KMS-11 (cell line): ENCODE measurements at regions not wholly inside any gene's neighbourhood (a gene's known extent, or its start where the extent isn't known, plus 50 kb on each side); places are given as distances from the start of the nearest gene placed in this dataset.
"Not testable (repeated sequence)": the region's sequence is repeated elsewhere in the genome, so short reads cannot be mapped to it uniquely, and the experiment has no call there.

Experiments
- H2AFZ ChIP-seq: fragments of 200-600 bp; sonication (generic); 2 replicates; pipeline ENCODE4 v1.6.1; 2016; ENCODE audit warnings: antibody characterized with exemption, mixed run types, low read depth
- H3K27ac ChIP-seq: fragments of 200-600 bp; sonication (generic); 2 replicates; pipeline ENCODE4 v1.6.1; 2016; ENCODE audit warnings: mild to moderate bottlenecking, mixed run types
- H3K27me3 ChIP-seq: fragments of 200-600 bp; sonication (generic); 2 replicates; pipeline ENCODE4 v1.6.1; 2017; ENCODE audit warnings: mild to moderate bottlenecking, low read depth, mixed run types, moderate library complexity; ENCODE audit not compliant: insufficient read depth
- H3K36me3 ChIP-seq: fragments of 200-600 bp; sonication (generic); 2 replicates; pipeline ENCODE4 v1.6.1; 2017; ENCODE audit warnings: mild to moderate bottlenecking, mixed run types; ENCODE audit not compliant: insufficient read depth
- H3K4me1 ChIP-seq: fragments of 200-600 bp; sonication (generic); 2 replicates; pipeline ENCODE4 v1.6.1; 2016; ENCODE audit warnings: mild to moderate bottlenecking, low read depth, mixed run types; ENCODE audit not compliant: poor library complexity, severe bottlenecking
- H3K4me2 ChIP-seq: fragments of 200-600 bp; sonication (generic); 2 replicates; pipeline ENCODE4 v1.7.0; 2016; ENCODE audit warnings: mild to moderate bottlenecking, mixed run types
- H3K4me3 ChIP-seq: fragments of 200-600 bp; sonication (generic); IDR thresholded peaks from 2 replicates; pipeline ENCODE4 v1.6.1; 2017; ENCODE audit warnings: low read depth, low read length, mixed read lengths; ENCODE audit not compliant: insufficient read depth
- H3K79me2 ChIP-seq: fragments of 200-600 bp; sonication (generic); 2 replicates; pipeline ENCODE4 v1.6.1; 2016; ENCODE audit warnings: low read depth, mixed run types; ENCODE audit not compliant: insufficient read depth
- H3K9ac ChIP-seq: fragments of 200-600 bp; sonication (generic); 2 replicates; pipeline ENCODE4 v1.6.1; 2016; ENCODE audit warnings: mild to moderate bottlenecking, mixed run types
- H4K20me1 ChIP-seq: fragments of 200-600 bp; sonication (generic); 2 replicates; pipeline ENCODE4 v1.6.1; 2016; ENCODE audit warnings: mild to moderate bottlenecking, mixed run types; ENCODE audit not compliant: insufficient read depth
- TF ChIP-seq, protein P1 (sequence below): fragments of 200-600 bp; sonication (generic); conservative IDR thresholded peaks from 2 replicates; pipeline ENCODE4 v1.6.1; 2017; ENCODE audit warnings: low read depth, mild to moderate bottlenecking, antibody characterized with exemption, low read length, moderate library complexity, mixed read lengths

DNA sequence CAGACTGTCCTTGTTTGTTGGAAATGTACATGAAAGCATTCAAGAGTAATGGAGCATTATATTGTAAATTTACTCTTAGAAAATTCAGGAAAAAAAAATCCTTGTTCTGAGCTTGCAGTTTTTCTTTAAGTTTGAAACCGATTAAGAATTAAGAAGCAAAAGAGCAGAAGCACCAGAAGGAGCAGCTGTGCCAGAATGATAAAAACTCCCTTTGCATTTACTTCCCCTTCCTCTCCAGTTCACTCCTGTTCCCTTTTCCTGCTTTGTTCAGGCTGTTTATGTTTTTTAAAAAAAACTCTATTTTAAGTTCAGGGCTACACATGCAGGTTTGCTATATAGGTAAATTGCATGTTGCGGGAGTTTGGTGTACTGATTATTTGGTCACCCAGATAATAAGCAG lies 90.3 kb downstream of the ATOH1 start:
- no peak overlapping the region for H3K9ac ChIP-seq
- no peaks in the 10 kb centered on the region for H3K27me3 ChIP-seq
- no peak overlapping the region for H3K27ac ChIP-seq
- no peaks in the 10 kb centered on the region for H4K20me1 ChIP-seq
- no peak overlapping the region for H3K4me3 ChIP-seq
- H2AFZ ChIP-seq = no peak overlapping the region
- H3K4me1 ChIP-seq = no peaks in the 10 kb centered on the region
- no peak overlapping the region for H3K4me2 ChIP-seq
- TF ChIP-seq, protein P1, sequence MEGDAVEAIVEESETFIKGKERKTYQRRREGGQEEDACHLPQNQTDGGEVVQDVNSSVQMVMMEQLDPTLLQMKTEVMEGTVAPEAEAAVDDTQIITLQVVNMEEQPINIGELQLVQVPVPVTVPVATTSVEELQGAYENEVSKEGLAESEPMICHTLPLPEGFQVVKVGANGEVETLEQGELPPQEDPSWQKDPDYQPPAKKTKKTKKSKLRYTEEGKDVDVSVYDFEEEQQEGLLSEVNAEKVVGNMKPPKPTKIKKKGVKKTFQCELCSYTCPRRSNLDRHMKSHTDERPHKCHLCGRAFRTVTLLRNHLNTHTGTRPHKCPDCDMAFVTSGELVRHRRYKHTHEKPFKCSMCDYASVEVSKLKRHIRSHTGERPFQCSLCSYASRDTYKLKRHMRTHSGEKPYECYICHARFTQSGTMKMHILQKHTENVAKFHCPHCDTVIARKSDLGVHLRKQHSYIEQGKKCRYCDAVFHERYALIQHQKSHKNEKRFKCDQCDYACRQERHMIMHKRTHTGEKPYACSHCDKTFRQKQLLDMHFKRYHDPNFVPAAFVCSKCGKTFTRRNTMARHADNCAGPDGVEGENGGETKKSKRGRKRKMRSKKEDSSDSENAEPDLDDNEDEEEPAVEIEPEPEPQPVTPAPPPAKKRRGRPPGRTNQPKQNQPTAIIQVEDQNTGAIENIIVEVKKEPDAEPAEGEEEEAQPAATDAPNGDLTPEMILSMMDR = no peak
- no peaks in the 10 kb centered on the region for H3K36me3 ChIP-seq
- no peaks in the 10 kb centered on the region for H3K79me2 ChIP-seq

DNA sequence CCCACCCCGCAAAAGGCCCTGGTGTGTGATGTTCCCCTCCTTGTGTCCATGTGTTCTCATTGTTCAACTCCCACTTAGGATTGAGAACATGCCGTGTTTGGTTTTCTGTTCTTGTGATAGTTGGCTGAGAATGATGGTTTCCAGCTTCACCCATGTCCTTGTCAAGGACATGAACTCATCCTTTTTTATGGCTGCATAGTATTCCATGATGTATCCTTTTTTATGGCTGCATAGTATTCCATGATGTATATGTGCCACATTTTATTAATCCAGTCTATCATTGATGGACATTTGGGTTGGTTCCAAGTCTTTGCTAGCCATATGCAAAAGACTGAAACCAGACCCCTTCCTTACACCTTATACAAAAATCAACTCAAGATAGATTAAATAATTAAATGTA lies 95.0 kb downstream of the ATOH1 start:
- H3K4me1 ChIP-seq, H3K27me3 ChIP-seq, H3K27ac ChIP-seq, H4K20me1 ChIP-seq, H3K9ac ChIP-seq, H3K4me3 ChIP-seq, H3K4me2 ChIP-seq, H3K79me2 ChIP-seq, H2AFZ ChIP-seq, H3K36me3 ChIP-seq: not testable (repeated sequence)

DNA sequence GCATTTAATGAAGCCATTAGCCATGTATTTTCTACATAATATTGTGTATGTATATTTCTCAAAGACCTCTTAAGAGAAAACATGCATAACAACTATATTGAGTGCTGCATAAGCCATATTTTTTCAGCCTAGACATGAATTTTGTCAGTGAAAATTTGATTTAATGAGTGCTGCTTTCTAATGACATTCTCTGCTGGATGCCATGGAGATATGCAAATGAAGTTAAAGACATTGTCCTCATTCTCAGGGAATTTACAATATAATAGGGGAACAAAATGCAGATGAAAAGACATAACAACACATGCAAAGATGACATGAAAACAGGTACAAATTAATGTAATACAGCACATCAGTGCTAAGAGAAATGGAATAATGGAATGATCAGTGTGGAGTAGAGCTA lies 118.7 kb downstream of the ATOH1 start:
- no peaks in the 10 kb centered on the region for H3K36me3 ChIP-seq
- H3K4me2 ChIP-seq = no peak overlapping the region
- TF ChIP-seq, protein P1 = no peak
- no peak overlapping the region for H3K9ac ChIP-seq
- H2AFZ ChIP-seq = no peak overlapping the region
- H3K4me3 ChIP-seq = no peak overlapping the region
- H3K4me1 ChIP-seq = no peaks in the 10 kb centered on the region
- H3K27ac ChIP-seq = no peak overlapping the region
- no peaks in the 10 kb centered on the region for H3K27me3 ChIP-seq
- H4K20me1 ChIP-seq = no peaks in the 10 kb centered on the region
- H3K79me2 ChIP-seq = no peaks in the 10 kb centered on the region

DNA sequence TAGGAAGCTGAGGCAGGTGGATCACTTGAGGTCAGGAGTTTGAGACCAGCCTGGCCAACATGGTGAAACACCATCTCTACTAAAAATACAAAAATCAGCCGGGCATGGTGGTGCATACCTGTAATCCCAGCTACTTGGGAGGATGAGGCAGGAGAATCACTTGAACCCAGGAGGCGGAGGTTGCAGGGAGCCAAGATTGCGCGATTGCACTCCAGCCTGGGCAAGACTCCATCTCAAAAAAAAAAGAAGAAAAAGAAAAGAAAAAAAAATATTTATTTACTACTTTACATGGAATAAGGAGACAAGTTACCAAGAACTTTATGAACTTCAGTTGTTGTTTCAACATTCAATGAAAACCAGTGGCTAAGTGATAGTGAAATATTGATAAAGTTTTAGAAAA lies 121.7 kb downstream of the ATOH1 start:
- not testable (repeated sequence) for H3K4me2 ChIP-seq, H3K9ac ChIP-seq, H3K27ac ChIP-seq, H3K79me2 ChIP-seq, H3K4me1 ChIP-seq, H3K4me3 ChIP-seq, H4K20me1 ChIP-seq, H3K27me3 ChIP-seq, H3K36me3 ChIP-seq, H2AFZ ChIP-seq

DNA sequence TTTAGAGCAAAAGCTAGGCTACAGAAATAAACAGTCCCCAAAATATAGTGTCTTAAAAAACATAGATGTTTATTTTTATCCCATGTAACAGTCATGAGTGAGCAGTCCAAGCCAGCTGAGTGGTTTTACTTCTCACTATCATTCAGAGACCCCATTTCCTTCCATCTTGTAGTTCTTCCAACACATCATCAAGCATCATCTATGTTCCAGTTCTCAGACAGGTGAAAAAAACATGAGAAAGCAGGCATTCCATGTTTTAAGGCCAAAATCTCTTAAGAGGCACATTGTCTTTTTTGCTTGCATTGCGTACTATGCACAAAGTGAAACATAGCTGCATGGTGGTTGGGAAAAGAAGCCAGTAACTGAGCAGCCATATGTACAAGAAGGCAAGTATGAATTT lies 128.6 kb downstream of the ATOH1 start:
- H4K20me1 ChIP-seq = no peaks in the 10 kb centered on the region
- H3K27ac ChIP-seq = no peak overlapping the region
- H3K79me2 ChIP-seq = no peaks in the 10 kb centered on the region
- H3K4me1 ChIP-seq = no peaks in the 10 kb centered on the region
- H3K27me3 ChIP-seq = no peaks in the 10 kb centered on the region
- no peak overlapping the region for H3K9ac ChIP-seq
- H3K36me3 ChIP-seq = no peaks in the 10 kb centered on the region
- no peak overlapping the region for H3K4me2 ChIP-seq
- H3K4me3 ChIP-seq = no peak overlapping the region
- no peak overlapping the region for H2AFZ ChIP-seq
- TF ChIP-seq, protein P1 = no peak

DNA sequence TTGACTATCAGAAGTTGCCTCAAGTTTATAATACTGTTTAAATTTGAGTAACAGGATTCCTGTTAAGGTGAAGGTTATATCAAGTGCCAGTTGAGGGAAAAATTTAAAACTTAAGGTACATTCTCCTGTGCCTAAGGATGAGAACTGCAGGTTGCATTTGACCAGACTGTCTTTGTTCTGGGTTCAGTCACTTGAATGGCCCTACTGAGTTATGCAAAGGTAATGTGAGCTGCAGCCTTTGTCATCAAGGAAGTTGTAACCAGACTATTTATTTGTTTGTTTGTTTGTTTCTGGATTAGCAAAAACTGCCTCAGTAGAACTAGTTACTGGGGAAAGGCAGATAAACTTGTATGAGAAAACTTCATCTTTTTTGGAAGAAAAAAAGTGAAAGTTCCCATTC lies 131.9 kb downstream of the ATOH1 start:
- Histone ChIP-seq H3K27ac (no peak overlapping the region), H3K4me3 (no peak overlapping the region), H4K20me1 (no peaks in the 10 kb centered on the region), H3K27me3 (no peaks in the 10 kb centered on the region), H3K4me2 (no peak overlapping the region), H3K79me2 (no peaks in the 10 kb centered on the region), H3K9ac (no peak overlapping the region), H3K4me1 (no peaks in the 10 kb centered on the region), H3K36me3 (no peaks in the 10 kb centered on the region), H2AFZ (no peak overlapping the region)
- TF ChIP-seq, protein P1 = no peak
